Fibroblast of villous mesenchyme (primary cell): ENCODE measurements at regions not wholly inside any gene's neighbourhood (a gene's known extent, or its start where the extent isn't known, plus 50 kb on each side); places are given as distances from the start of the nearest gene placed in this dataset.

ENCODE experiments used
- DNase-seq: peaks from one replicate; pipeline ENCODE4 v3.0.0-alpha.2; 2010; ENCODE audit warnings: low read depth
- H3K4me3 ChIP-seq: 2 replicates; pipeline ENCODE4 v1.5.1; 2011; ENCODE audit warnings: low read depth, mild to moderate bottlenecking, low read length
- CTCF ChIP-seq: IDR thresholded peaks from 2 replicates; pipeline ENCODE4 v1.5.1; 2012; ENCODE audit warnings: low read depth, mild to moderate bottlenecking, low read length; ENCODE audit not compliant: insufficient read depth

- DNase-seq = peak; percentile 85
- H3K4me3 ChIP-seq = no peak overlapping the region
Observed at GRCh38 chr15:62742409-62743171, 300.0 kb upstream of the TPM1 start.

GRCh38 chr15:62745621-62746225 is 296.8 kb upstream of the TPM1 start:
- H3K4me3 ChIP-seq = no peak overlapping the region
- DNase-seq = peak; percentile 68
- TF ChIP-seq CTCF = no peak

More at GRCh38 chr15:62742409-62743171, 300.0 kb upstream of the TPM1 start:
- TF ChIP-seq CTCF = peak; percentile 86

GRCh38 chr15:62748196-62748595 is 294.4 kb upstream of the TPM1 start:
- no peak overlapping the region for H3K4me3 ChIP-seq
- DNase-seq = no peak
- TF ChIP-seq CTCF = no peak

- no peak overlapping the region for H3K4me3 ChIP-seq
- no peak for DNase-seq
- TF ChIP-seq CTCF = no peak
Observed at GRCh38 chr15:62749036-62749815, 293.3 kb upstream of the TPM1 start.

- H3K4me3 ChIP-seq = no peak overlapping the region
- DNase-seq = no peak
- TF ChIP-seq CTCF = no peak
Observed at GRCh38 chr15:62750471-62750870, 292.1 kb upstream of the TPM1 start.

- TF ChIP-seq CTCF = no peak
- peak; percentile 21 for DNase-seq
- H3K4me3 ChIP-seq = no peak overlapping the region
Observed at GRCh38 chr15:62752657-62753517, 289.7 kb upstream of the TPM1 start.
